ENCODE measurements at regions not wholly inside any gene's neighbourhood (a gene's known extent, or its start where the extent isn't known, plus 50 kb on each side); places are given as distances from the start of the nearest gene placed in this dataset.

DNA sequence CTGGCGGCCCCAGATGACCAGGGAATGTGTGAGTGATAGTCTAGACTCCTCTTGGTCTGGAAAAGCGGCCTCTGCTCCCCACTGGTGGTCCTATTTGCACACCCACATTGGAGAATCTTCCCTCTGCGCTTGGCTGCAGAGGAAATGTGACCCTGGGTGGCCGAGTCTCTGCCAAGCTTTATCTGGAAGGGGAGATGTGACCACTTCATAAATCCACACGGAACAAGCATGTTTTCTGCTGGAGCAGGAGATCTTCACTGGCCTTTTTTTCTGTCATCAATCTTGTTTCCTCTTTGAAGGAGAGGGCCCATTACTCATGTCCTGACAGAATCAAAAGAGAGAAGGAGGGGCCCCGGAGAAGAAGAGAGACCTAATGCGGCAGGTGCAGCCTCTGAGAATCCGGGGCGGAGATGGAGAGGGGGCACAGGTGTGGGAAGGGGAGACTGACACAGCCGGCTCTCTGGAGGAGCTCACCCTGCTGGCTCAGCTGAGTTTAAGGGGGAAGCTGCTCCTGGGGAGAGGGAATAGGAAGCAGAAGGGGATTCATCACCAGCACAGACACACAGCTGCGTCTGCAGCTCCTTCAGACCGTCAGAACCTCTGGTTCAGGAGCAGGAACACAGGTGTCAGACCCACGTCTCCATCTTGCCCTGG lies 116.3 kb downstream of the SOX9 start:
- TF ChIP-seq, protein P1, sequence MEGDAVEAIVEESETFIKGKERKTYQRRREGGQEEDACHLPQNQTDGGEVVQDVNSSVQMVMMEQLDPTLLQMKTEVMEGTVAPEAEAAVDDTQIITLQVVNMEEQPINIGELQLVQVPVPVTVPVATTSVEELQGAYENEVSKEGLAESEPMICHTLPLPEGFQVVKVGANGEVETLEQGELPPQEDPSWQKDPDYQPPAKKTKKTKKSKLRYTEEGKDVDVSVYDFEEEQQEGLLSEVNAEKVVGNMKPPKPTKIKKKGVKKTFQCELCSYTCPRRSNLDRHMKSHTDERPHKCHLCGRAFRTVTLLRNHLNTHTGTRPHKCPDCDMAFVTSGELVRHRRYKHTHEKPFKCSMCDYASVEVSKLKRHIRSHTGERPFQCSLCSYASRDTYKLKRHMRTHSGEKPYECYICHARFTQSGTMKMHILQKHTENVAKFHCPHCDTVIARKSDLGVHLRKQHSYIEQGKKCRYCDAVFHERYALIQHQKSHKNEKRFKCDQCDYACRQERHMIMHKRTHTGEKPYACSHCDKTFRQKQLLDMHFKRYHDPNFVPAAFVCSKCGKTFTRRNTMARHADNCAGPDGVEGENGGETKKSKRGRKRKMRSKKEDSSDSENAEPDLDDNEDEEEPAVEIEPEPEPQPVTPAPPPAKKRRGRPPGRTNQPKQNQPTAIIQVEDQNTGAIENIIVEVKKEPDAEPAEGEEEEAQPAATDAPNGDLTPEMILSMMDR (IDR thresholded peaks at IDR 0.05): no peak
- TF ChIP-seq POLR2A (IDR thresholded peaks at IDR 0.05): no peak
- no peaks in the 10 kb centered on the region for H3K36me3 ChIP-seq
- peaks cover 0 to 9% (median 0%) of the 10 kb centered on the region in 4 donors for H3K4me1 ChIP-seq

DNA sequence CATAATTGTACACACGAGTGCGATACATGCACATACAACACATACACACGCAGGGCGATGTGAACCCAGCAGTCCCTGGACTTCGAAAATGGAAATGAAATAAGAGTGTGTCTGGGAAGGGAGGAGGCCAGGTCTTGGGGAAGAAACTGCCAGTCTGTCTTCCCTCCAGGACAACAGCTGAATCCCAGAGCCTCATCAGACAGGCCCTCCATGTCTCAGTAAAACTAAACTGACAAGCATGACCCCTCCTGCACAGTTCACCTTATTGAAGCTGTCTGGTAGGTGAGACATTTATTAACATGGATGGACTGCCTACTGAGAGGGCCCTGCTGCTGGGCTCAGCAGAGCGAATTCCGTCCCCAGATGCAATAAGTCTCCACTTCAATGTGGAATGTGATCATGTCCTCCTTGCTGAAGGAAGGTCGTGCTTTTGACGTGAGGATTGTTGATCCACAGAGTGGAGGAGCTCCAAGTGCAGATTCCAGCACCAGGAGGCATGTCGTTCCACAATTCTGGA lies 117.4 kb downstream of the SOX9 start:
- no peak for DNase-seq
- Histone ChIP-seq H3K27ac (no peak overlapping the region), H3K9me3 (no peaks in the 10 kb centered on the region), H3K4me1 (peaks cover 0 to 9% (median 0%) of the 10 kb centered on the region in 4 donors), H3K36me3 (no peaks in the 10 kb centered on the region), H3K4me3 (no peak overlapping the region), H3K27me3 (no peaks in the 10 kb centered on the region)
- TF ChIP-seq, protein P1 (IDR thresholded peaks at IDR 0.05): no peak
- TF ChIP-seq POLR2A (IDR thresholded peaks at IDR 0.05): no peak

More for the DNA sequence above, 116.3 kb downstream of the SOX9 start:
- H3K4me3 ChIP-seq: no peak overlapping the region
- no peaks in the 10 kb centered on the region for H3K9me3 ChIP-seq
- H3K27ac ChIP-seq: no peak overlapping the region
- no peaks in the 10 kb centered on the region for H3K27me3 ChIP-seq
- no peak for DNase-seq

DNA sequence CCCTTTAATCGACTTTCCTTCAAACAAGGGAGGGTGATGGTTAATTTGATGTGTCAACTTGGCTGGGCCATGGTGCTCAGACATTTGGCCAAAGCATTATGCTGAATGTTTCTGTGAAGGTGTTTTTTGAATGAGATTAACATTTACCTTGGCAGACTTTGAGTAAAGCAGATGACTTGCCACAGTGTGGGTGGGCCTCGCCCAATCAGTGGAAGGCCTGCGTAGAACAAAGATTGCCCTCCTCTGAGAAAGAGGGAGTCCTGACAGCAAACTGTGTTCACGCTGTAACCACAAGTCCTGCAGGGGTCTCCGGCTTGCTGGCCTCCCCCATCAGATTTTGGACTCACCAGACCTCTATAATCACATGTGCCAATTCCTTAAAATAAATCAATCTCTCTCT lies 118.7 kb downstream of the SOX9 start:
- no peak for TF ChIP-seq POLR2A (IDR thresholded peaks at IDR 0.05)
- TF ChIP-seq, protein P1 (IDR thresholded peaks at IDR 0.05): no peak
- no peak for DNase-seq
- H3K27ac ChIP-seq: no peak overlapping the region
- H3K27me3 ChIP-seq: no peaks in the 10 kb centered on the region
- H3K4me1 ChIP-seq: no peaks in the 10 kb centered on the region
- no peaks in the 10 kb centered on the region for H3K36me3 ChIP-seq
- no peaks in the 10 kb centered on the region for H3K9me3 ChIP-seq
- no peak overlapping the region for H3K4me3 ChIP-seq

DNA sequence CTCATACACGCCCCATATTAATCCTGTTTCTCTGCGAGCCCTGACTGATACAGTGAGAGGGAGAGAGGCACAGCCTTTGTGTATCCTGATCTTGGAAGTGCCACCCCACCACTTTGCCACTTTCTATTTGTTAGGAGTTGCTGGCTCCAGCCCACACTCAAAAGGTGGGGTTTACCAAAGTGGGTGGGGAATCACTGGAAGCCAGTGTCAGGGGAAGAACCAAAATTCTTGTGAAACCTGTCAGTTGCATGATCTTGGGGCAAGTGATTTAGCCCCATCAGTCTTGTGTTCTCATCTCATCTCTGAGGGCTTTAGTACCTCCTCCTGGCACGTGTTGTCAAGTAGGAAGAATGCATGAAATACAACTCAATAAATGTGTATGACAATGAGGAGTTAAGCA lies 119.5 kb downstream of the SOX9 start:
- no peaks in the 10 kb centered on the region for H3K9me3 ChIP-seq
- DNase-seq: no peak
- no peak for TF ChIP-seq POLR2A (IDR thresholded peaks at IDR 0.05)
- TF ChIP-seq, protein P1 (IDR thresholded peaks at IDR 0.05): no peak
- H3K36me3 ChIP-seq: no peaks in the 10 kb centered on the region
- no peak overlapping the region for H3K27ac ChIP-seq
- no peaks in the 10 kb centered on the region for H3K4me1 ChIP-seq
- no peak overlapping the region for H3K4me3 ChIP-seq
- no peaks in the 10 kb centered on the region for H3K27me3 ChIP-seq

DNA sequence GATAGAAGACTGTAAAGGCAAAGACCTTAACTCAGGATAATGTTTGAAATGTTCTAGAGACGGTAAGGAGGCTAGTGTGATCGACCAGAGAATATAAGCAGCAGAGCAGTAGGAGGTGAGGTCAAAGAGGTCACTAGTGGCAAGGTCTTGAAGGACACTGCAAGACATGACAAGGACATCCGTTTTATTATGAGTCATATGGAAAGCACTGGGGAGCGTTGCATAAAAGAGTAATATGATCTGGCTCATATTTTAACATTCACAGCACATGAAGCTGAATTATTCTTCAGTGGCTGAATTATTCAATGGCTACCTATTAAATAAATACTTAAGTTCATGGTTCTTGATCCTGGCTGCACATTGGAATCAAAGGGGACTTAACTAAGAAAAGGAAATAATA lies 123.7 kb downstream of the SOX9 start:
- no peak overlapping the region for H3K4me3 ChIP-seq
- H3K4me1 ChIP-seq: no peaks in the 10 kb centered on the region
- no peak overlapping the region for H3K27ac ChIP-seq
- H3K36me3 ChIP-seq: no peaks in the 10 kb centered on the region
- no peaks in the 10 kb centered on the region for H3K9me3 ChIP-seq
- TF ChIP-seq POLR2A (IDR thresholded peaks at IDR 0.05): no peak
- TF ChIP-seq, protein P1 (IDR thresholded peaks at IDR 0.05): no peak
- no peaks in the 10 kb centered on the region for H3K27me3 ChIP-seq
- no peak for DNase-seq

Measured in Peyer's patch (tissue), 4 donors.